HCT116 (cell line): ENCODE measurements at regions not wholly inside any gene's neighbourhood (a gene's known extent, or its start where the extent isn't known, plus 50 kb on each side); places are given as distances from the start of the nearest gene placed in this dataset.

Experiments
- ATAC-seq: fragments of 200-7000 bp; cut with Tn5 transposase; 2 replicates; pipeline ENCODE4 v1.9.1; 2020; ENCODE audit warnings: mild to moderate bottlenecking, moderate library complexity
- BruUV-seq: library from RNA; stranded (reverse); fragments of 400-500 nt; replicated peaks from 2 replicates; lab custom pipeline; 2021; lab: Mats Ljungman, UMichigan
- CTCF ChIA-PET: fragments of 300-600 bp; sonication (Branson Sonifier 250); formaldehyde crosslinking; loops from one replicate; lab custom pipeline; 2021; ENCODE audit warnings: antibody characterized with exemption; lab: Charles Lee
- POLR2A ChIA-PET: fragments of 300-600, 350-600 bp; sonication (Branson Sonifier 250); formaldehyde crosslinking; loops from one replicate; lab custom pipeline; 2021; ENCODE audit warnings: antibody characterized with exemption; lab: Charles Lee
- RAD21 ChIA-PET, 2 experiments: fragments of 300-600 bp; sonication (Branson Sonifier 250); formaldehyde crosslinking; loops; one replicate each; lab custom pipeline; 2023; ENCODE audit warnings: low total read pairs in 2 of 2; ENCODE audit not compliant: uncharacterized antibody in 2 of 2, unreplicated experiment in 2 of 2, low non-redundant PET in 1 of 2; lab: Charles Lee
- DNase-seq: peaks from one replicate; pipeline ENCODE4 v3.0.0-alpha.2; 2010; ENCODE audit warnings: low read depth, low spot score
- H2AFZ ChIP-seq: fragments of 200-600 bp; shearing (Covaris generic), sonication (generic); 2 replicates; pipeline ENCODE4 v1.6.1; 2017; ENCODE audit warnings: low read depth, mixed run types, mixed read lengths, antibody characterized with exemption, low read length; ENCODE audit not compliant: poor library complexity, severe bottlenecking
- H3K27ac ChIP-seq: 2 replicates; pipeline ENCODE4 v1.5.1; 2012; ENCODE audit warnings: low read depth, low read length
- H3K27me3 ChIP-seq: fragments of 200-600 bp; sonication (generic); 2 replicates; pipeline ENCODE4 v1.6.1; 2016; ENCODE audit warnings: mixed run types, low read length, mixed read lengths; ENCODE audit not compliant: insufficient read depth
- H3K36me3 ChIP-seq, 2 experiments: fragments of 200-500 bp in 1 of 2; fragments of 200-600 bp in 1 of 2; sonication (Bioruptor generic) in 1 of 2; sonication (generic) in 1 of 2; 2 replicates each; pipeline versions ENCODE4 v1.5.1 to v1.6.1; 2014 to 2016; ENCODE audit warnings: low read length in 2 of 2, inconsistent platforms in 1 of 2, mixed read lengths in 1 of 2, mixed run types in 1 of 2; ENCODE audit not compliant: insufficient read depth in 2 of 2, control insufficient read depth in 1 of 2
- H3K4me1 ChIP-seq, 2 experiments: fragments of 200-600 bp in 1 of 2; sonication (generic) in 1 of 2; 2 replicates each; pipeline versions ENCODE4 v1.5.1 to v1.6.1; 2012 to 2017; ENCODE audit warnings: low read length in 2 of 2, inconsistent platforms in 1 of 2, mild to moderate bottlenecking in 1 of 2, mixed read lengths in 1 of 2, mixed run types in 1 of 2, moderate library complexity in 1 of 2; ENCODE audit not compliant: insufficient read depth in 2 of 2, control insufficient read depth in 1 of 2
- H3K4me2 ChIP-seq: fragments of 200-600 bp; sonication (generic); 2 replicates; pipeline ENCODE4 v1.6.1; 2017; ENCODE audit warnings: mixed run types, low read length, mixed read lengths
- H3K4me3 ChIP-seq, 2 experiments: fragments of 200-600 bp in 1 of 2; sonication (generic) in 1 of 2; replicated peaks in 1 of 2; 2 replicates each; pipeline ENCODE4 v1.5.1; 2011 to 2016; ENCODE audit warnings: low read length in 2 of 2, control low read depth in 1 of 2, low read depth in 1 of 2, mild to moderate bottlenecking in 1 of 2, mixed read lengths in 1 of 2, mixed run types in 1 of 2
- H3K79me2 ChIP-seq: fragments of 200-600 bp; sonication (generic); 2 replicates; pipeline ENCODE4 v1.6.1; 2017; ENCODE audit warnings: mild to moderate bottlenecking, mixed run types, low read length, moderate library complexity, mixed read lengths; ENCODE audit not compliant: insufficient read depth
- H3K9ac ChIP-seq: fragments of 200-600 bp; sonication (generic); 2 replicates; pipeline ENCODE4 v1.6.1; 2016; ENCODE audit warnings: low read length, mixed read lengths
- H3K9me2 ChIP-seq: fragments of 200-600 bp; sonication (generic), shearing (Covaris generic); 2 replicates; pipeline ENCODE4 v1.6.1; 2017; ENCODE audit warnings: mixed run types, mild to moderate bottlenecking, moderate library complexity; ENCODE audit not compliant: insufficient read depth
- H3K9me3 ChIP-seq, 2 experiments: fragments of 200-500 bp in 1 of 2; fragments of 200-600 bp in 1 of 2; sonication (Bioruptor generic) in 1 of 2; sonication (generic) in 1 of 2; 2 replicates each; pipeline ENCODE4 v1.6.1; 2014 to 2017; ENCODE audit warnings: low read length in 2 of 2, mixed read lengths in 2 of 2, inconsistent platforms in 1 of 2, low read depth in 1 of 2, mild to moderate bottlenecking in 1 of 2, mixed run types in 1 of 2, moderate library complexity in 1 of 2; ENCODE audit not compliant: control insufficient read depth in 1 of 2, insufficient read depth in 1 of 2
- H4K20me1 ChIP-seq: fragments of 200-600 bp; sonication (generic), shearing (Covaris generic); 2 replicates; pipeline ENCODE4 v1.6.1; 2017; ENCODE audit warnings: mixed run types, mild to moderate bottlenecking, moderate library complexity; ENCODE audit not compliant: insufficient read depth
- ATF3 ChIP-seq: IDR thresholded peaks from 2 replicates; pipeline ENCODE4 v1.6.1; 2012
- CBX3 ChIP-seq: IDR thresholded peaks from 2 replicates; pipeline ENCODE4 v1.6.1; 2012; ENCODE audit warnings: low read depth
- CEBPB ChIP-seq: IDR thresholded peaks from 2 replicates; pipeline ENCODE4 v1.6.1; 2012; ENCODE audit warnings: low read depth
- CTCF ChIP-seq, 3 experiments: fragments of 200-600 bp in 1 of 3; sonication (generic) in 1 of 3; IDR thresholded peaks in 2 of 3; conservative IDR thresholded peaks in 1 of 3; 2 replicates each; pipeline ENCODE4 v1.5.1; 2012 to 2017; ENCODE audit warnings: low read depth in 2 of 3, low read length in 2 of 3, antibody characterized with exemption in 1 of 3, borderline replicate concordance in 1 of 3, control low read depth in 1 of 3, mild to moderate bottlenecking in 1 of 3, mixed read lengths in 1 of 3, mixed run types in 1 of 3, moderate library complexity in 1 of 3; ENCODE audit not compliant: insufficient read depth in 1 of 3
- EGR1 ChIP-seq: IDR thresholded peaks from 2 replicates; pipeline ENCODE4 v1.6.1; 2012; ENCODE audit warnings: low read depth
- ELF1 ChIP-seq: IDR thresholded peaks from 2 replicates; pipeline ENCODE4 v1.6.1; 2012; ENCODE audit warnings: low read depth, borderline replicate concordance
- EZH2 ChIP-seq: fragments of 200-600 bp; sonication (generic); IDR thresholded peaks from 2 replicates; pipeline ENCODE4 v1.6.1; 2017; ENCODE audit warnings: antibody characterized with exemption, mixed run types
- EZH2phosphoT487 ChIP-seq: fragments of 200-600 bp; IDR thresholded peaks from 2 replicates; pipeline ENCODE4 v1.6.1; 2018; ENCODE audit warnings: antibody characterized with exemption, borderline replicate concordance
- FOSL1 ChIP-seq: IDR thresholded peaks from 2 replicates; pipeline ENCODE4 v1.6.1; 2012; ENCODE audit warnings: low read depth
- JUND ChIP-seq: IDR thresholded peaks from 2 replicates; pipeline ENCODE4 v1.6.1; 2012
- MAX ChIP-seq: IDR thresholded peaks from 2 replicates; pipeline ENCODE4 v1.6.1; 2012
- POLR2A ChIP-seq: IDR thresholded peaks from 2 replicates; pipeline ENCODE4 v1.7.0; 2011; ENCODE audit warnings: borderline replicate concordance; ENCODE audit not compliant: insufficient read depth, insufficient read length; ENCODE audit errors: extremely low read depth
- POLR2AphosphoS5 ChIP-seq: IDR thresholded peaks from 2 replicates; pipeline ENCODE4 v1.6.1; 2011; ENCODE audit warnings: mild to moderate bottlenecking, low read depth, low read length, moderate library complexity
- RAD21 ChIP-seq: IDR thresholded peaks from 2 replicates; pipeline ENCODE4 v1.6.1; 2012; ENCODE audit warnings: low read depth, mild to moderate bottlenecking
- SIN3A ChIP-seq: IDR thresholded peaks from 2 replicates; pipeline ENCODE4 v1.6.1; 2012; ENCODE audit warnings: low read depth
- SP1 ChIP-seq: IDR thresholded peaks from 2 replicates; pipeline ENCODE4 v1.6.1; 2012; ENCODE audit warnings: low read depth
- TCF7L2 ChIP-seq: IDR thresholded peaks from 2 replicates; pipeline ENCODE4 v1.7.0; 2011; ENCODE audit warnings: borderline replicate concordance, inconsistent platforms; ENCODE audit not compliant: insufficient read depth, insufficient read length; ENCODE audit errors: extremely low read depth
- ZBTB33 ChIP-seq: IDR thresholded peaks from 2 replicates; pipeline ENCODE4 v1.6.1; 2011; ENCODE audit warnings: mild to moderate bottlenecking, low read length, moderate library complexity; ENCODE audit not compliant: insufficient replicate concordance; ENCODE audit errors: extremely low read depth
- ZFX ChIP-seq: fragments of 450-650 bp; IDR thresholded peaks from 2 replicates; pipeline ENCODE4 v1.6.1; 2017
- intact Hi-C: fragments of 100-400 bp; cut with micrococcal nuclease; formaldehyde crosslinking; loops from 2 replicates; pipeline ENCODE4 v1.10.0; 2022

GRCh38 chr6:153702671-153703070 lies 336.4 kb upstream of the OPRM1 start (continued):
- no peak for TF ChIP-seq EZH2phosphoT487
- no peak for TF ChIP-seq RAD21
- no peak for TF ChIP-seq SIN3A
- TF ChIP-seq FOSL1 = no peak
- TF ChIP-seq MAX = no peak
- TF ChIP-seq POLR2A = no peak
- no peak for TF ChIP-seq JUND
- no peak for TF ChIP-seq CTCF (IDR thresholded peaks at IDR 0.05 in 2 of 3, conservative IDR thresholded peaks at IDR 0.05 in 1 of 3; ENCODE audit: borderline replicate concordance in 1 of 3, insufficient read depth in 1 of 3, low read depth in 2 of 3, low read length in 2 of 3)
- TF ChIP-seq, all 23 proteins: peak for 0

GRCh38 chr6:153698637-153699036 lies 340.4 kb upstream of the OPRM1 start:
- CTCF ChIA-PET = no interaction called here
- TF ChIP-seq POLR2A (no peak), FOSL1 (no peak), SP1 (no peak), TCF7L2 (no peak), ATF3 (no peak), JUND (no peak), CBX3 (no peak), CTCF (IDR thresholded peaks at IDR 0.05 in 2 of 3, conservative IDR thresholded peaks at IDR 0.05 in 1 of 3; ENCODE audit: borderline replicate concordance in 1 of 3, insufficient read depth in 1 of 3, low read depth in 2 of 3, low read length in 2 of 3) (no peak), ELF1 (no peak), POLR2AphosphoS5 (no peak), CEBPB (no peak), ZFX (no peak), ZBTB33 (no peak), EGR1 (no peak), EZH2phosphoT487 (no peak), MAX (no peak), SIN3A (no peak), EZH2 (no peak)

More at GRCh38 chr6:153698637-153699036, 340.4 kb upstream of the OPRM1 start:
- Histone ChIP-seq H3K9ac (no peak overlapping the region), H3K27me3 (peaks cover 18% of the 10 kb centered on the region), H3K4me2 (no peak overlapping the region), H3K27ac (no peak overlapping the region), H3K4me3 (no peak overlapping the region), H3K36me3 (no peaks in the 10 kb centered on the region), H3K79me2 (no peaks in the 10 kb centered on the region), H3K9me3 (no peaks in the 10 kb centered on the region), H2AFZ (no peak overlapping the region), H3K4me1 (no peaks in the 10 kb centered on the region), H3K9me2 (no peaks in the 10 kb centered on the region), H4K20me1 (no peaks in the 10 kb centered on the region)
- ATAC-seq (no peak), DNase-seq (no peak)
- POLR2A ChIA-PET = no interaction called here
- no TSS peak for BruUV-seq
- intact Hi-C loops = no loop called here
- RAD21 ChIA-PET = no interaction called here
